GM12873 (cell line): ENCODE measurements at regions not wholly inside any gene's neighbourhood (a gene's known extent, or its start where the extent isn't known, plus 50 kb on each side); places are given as distances from the start of the nearest gene placed in this dataset.

Experiments used
- TF ChIP-seq, protein P1 (sequence below): IDR thresholded peaks from 2 replicates; pipeline ENCODE4 v1.5.1; 2012; ENCODE audit warnings: low read depth, mild to moderate bottlenecking, moderate library complexity, low read length, control low read depth; ENCODE audit not compliant: insufficient read depth; ENCODE audit errors: missing control alignments

DNA sequence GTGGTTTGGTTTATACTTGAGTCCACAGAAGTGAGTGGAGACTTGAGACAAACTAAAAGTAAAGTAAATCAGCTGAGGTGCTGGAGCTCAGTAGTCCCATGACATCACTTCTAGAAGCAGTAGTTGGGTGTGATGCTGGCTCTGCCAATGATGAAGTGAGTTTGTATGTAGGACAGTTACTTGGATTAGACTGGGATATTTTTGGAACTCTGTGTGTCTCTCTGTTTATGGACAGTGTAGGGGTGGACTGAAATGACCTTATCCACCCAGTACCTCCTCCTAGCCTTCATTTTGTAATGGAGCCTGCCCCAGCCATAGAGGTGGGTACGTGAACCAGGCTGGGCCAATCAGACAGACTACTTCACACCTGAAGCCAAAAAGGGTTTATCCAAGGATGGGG lies 52.2 kb downstream of the POLR1D start:
- TF ChIP-seq, protein P1, sequence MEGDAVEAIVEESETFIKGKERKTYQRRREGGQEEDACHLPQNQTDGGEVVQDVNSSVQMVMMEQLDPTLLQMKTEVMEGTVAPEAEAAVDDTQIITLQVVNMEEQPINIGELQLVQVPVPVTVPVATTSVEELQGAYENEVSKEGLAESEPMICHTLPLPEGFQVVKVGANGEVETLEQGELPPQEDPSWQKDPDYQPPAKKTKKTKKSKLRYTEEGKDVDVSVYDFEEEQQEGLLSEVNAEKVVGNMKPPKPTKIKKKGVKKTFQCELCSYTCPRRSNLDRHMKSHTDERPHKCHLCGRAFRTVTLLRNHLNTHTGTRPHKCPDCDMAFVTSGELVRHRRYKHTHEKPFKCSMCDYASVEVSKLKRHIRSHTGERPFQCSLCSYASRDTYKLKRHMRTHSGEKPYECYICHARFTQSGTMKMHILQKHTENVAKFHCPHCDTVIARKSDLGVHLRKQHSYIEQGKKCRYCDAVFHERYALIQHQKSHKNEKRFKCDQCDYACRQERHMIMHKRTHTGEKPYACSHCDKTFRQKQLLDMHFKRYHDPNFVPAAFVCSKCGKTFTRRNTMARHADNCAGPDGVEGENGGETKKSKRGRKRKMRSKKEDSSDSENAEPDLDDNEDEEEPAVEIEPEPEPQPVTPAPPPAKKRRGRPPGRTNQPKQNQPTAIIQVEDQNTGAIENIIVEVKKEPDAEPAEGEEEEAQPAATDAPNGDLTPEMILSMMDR, result no peak

DNA sequence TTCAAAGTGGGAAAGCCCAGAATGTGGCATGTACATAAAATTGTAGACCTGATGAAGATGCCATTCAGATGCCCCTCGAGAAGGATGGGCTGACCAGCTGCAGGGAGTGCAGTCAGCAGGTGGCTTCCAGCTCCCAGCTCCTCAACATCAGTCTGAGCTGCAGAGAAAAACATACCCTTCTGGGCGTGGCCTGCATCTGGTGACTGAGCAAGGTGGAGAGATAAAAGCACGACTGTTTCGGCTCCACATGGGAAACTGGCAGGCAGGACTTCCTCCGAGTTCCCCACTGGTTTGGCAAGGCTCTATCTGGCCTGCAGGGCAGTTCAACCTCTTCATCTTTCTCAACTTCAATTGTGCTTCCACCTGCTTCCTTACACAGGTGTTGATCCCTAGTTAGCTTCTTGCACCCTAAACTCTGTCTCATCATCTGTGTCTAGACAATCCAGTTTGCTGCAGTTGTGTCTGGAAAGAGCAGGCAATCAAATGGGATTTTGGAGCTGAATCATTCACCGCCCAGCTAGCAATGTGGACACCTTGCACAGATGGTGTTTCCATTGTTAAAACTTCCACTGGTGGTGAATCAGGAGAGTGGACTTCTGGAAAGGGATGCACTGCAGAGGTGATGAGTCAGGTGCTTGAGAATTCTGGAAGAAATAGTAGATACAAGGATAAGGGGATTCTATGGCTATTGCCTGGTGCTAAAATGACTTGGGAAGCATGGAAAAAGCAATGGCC lies 56.8 kb downstream of the POLR1D start:
- TF ChIP-seq, protein P1, result no peak

DNA sequence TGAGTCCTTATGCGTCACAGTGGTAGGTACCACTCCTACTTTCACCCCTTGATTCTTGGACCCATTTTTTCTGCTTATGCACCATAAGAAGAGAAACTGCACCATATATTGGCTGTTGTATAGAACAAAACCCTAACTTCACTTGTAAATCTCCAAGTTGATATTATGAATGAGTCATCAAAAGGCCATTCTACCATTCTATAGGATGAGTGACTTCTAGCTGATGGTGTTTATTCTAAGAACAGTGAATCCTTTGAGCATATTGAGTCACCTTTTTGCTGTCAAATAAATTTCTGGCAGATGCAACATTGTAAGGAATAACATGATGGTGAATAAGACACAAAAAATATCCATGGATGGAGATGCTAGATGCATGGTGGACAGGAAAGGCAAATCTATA lies 57.7 kb downstream of the POLR1D start:
- TF ChIP-seq, protein P1, result no peak

DNA sequence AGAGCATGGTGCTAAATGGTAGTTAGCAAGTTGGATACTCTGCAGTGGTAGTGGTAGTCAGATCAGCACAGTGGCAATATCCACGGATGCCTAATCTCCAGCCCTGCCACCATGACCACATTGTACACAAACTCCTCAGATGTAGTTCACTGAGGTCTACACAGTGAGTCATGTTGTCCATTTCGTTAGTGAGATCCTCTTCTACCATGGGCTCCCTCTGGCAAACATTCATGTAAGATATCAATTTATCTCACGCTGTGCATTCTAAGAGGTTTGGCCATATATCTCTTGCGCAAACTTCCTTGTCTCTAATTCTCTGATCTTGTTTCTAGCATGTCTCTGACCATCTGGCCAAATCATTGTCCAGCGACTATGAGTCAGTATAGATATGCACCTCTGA lies 58.2 kb downstream of the POLR1D start:
- TF ChIP-seq, protein P1, result no peak

DNA sequence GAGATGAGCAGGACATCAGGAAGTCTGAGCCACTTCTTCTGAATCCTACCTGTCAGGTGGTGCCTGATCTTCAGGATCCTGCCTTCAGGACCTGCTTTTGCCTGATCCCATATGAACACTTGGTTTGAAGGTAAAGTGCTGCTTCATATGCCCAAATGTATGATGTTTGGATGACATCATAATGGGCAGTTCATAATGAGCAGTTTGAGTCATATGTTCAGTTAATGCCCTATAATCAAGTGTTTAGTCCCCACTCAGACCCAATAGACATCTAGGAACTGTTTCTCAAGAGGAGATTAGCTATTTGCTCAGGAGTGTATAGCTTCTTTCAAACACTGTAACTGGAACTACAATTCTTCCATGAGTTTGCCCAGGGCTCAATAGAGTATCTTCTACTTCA lies 58.8 kb downstream of the POLR1D start:
- TF ChIP-seq, protein P1, result no peak

DNA sequence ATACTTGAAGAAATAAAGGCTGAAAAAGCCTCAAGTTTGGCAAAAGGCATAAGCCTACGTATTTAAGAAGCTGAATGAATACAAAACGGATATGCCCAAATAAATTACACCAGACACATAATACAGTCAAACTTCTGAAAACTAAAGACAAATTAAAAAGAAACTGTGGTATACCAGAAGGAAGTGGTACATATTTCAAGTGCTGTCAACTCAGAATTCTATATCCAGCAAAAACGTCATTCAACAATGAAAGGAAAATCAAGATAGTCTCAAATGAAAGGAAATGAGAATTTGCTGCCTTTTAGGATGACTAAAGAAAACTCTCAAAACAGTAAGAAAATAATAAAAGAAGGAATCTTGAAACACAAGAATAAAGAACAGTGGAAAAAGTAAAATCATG lies 69.5 kb downstream of the POLR1D start:
- TF ChIP-seq, protein P1, result no peak

DNA sequence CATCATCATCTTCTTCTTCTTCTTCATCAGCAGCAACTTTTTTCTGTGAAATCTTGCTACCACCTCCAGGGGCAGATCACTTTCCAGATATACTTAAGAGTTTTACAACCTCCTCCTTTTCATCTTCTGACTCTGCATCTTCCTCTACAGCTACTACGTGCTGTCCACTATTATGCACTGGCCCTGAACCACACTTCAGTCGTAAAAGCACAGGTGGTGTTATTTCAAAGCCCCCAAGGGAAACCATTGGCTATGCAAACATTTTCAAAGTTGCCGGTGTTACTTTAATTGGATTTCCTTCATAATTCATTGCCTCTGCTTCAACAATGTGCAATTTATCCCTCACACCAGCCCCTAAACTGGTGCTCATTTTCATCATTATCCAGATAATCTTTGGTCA lies 75.0 kb downstream of the POLR1D start:
- TF ChIP-seq, protein P1, result no peak
